AG10803 (cell line): ENCODE measurements at regions not wholly inside any gene's neighbourhood (a gene's known extent, or its start where the extent isn't known, plus 50 kb on each side); places are given as distances from the start of the nearest gene placed in this dataset.
"Not testable (repeated sequence)": the region's sequence is repeated elsewhere in the genome, so short reads cannot be mapped to it uniquely, and the experiment has no call there.

Experiments used
- DNase-seq: peaks from one replicate; pipeline ENCODE4 v3.0.0; 2010; ENCODE audit warnings: low read depth
- H3K4me3 ChIP-seq: 2 replicates; pipeline ENCODE4 v1.5.1; 2011; ENCODE audit warnings: mild to moderate bottlenecking, low read length, control low read depth
- CTCF ChIP-seq: conservative IDR thresholded peaks from 2 replicates; pipeline ENCODE4 v1.5.1; 2011; ENCODE audit warnings: mild to moderate bottlenecking, low read length, control low read depth, inconsistent platforms

- no peak for TF ChIP-seq CTCF
- DNase-seq: no peak
- H3K4me3 ChIP-seq: no peak overlapping the region
Observed at GRCh38 chr17:27203241-27203640, 90.7 kb upstream of the WSB1 start.

- peak; percentile 14; the same call in 1 of the 2 replicates for TF ChIP-seq CTCF
- no peak for DNase-seq
- no peak overlapping the region for H3K4me3 ChIP-seq
Observed at GRCh38 chr17:27206447-27206846, 87.5 kb upstream of the WSB1 start.

- no peak for TF ChIP-seq CTCF
- peak; percentile 62 for DNase-seq
- no peak overlapping the region for H3K4me3 ChIP-seq
Observed at GRCh38 chr17:27207073-27207513, 86.8 kb upstream of the WSB1 start.

- not testable (repeated sequence) for H3K4me3 ChIP-seq, DNase-seq
Observed at GRCh38 chr17:27208370-27208769, 85.5 kb upstream of the WSB1 start.

GRCh38 chr17:27209316-27209715 lies 84.6 kb upstream of the WSB1 start:
- TF ChIP-seq CTCF: no peak
- no peak for DNase-seq
- no peak overlapping the region for H3K4me3 ChIP-seq

GRCh38 chr17:27210809-27211208 lies 83.1 kb upstream of the WSB1 start:
- H3K4me3 ChIP-seq, DNase-seq: not testable (repeated sequence)

GRCh38 chr17:27216836-27217235 lies 77.1 kb upstream of the WSB1 start:
- H3K4me3 ChIP-seq: no peak overlapping the region
- no peak for TF ChIP-seq CTCF
- no peak for DNase-seq

GRCh38 chr17:27217631-27218030 lies 76.3 kb upstream of the WSB1 start:
- no peak for DNase-seq
- no peak overlapping the region for H3K4me3 ChIP-seq
- TF ChIP-seq CTCF: no peak
